IMR-90 (cell line): ENCODE measurements at regions not wholly inside any gene's neighbourhood (a gene's known extent, or its start where the extent isn't known, plus 50 kb on each side); places are given as distances from the start of the nearest gene placed in this dataset.

ENCODE experiments used
- ATAC-seq: fragments of 200-7000 bp; cut with Tn5 transposase; 2 replicates; pipeline ENCODE4 v1.9.1; 2020; ENCODE audit warnings: low read depth, mild to moderate bottlenecking, moderate library complexity
- BruUV-seq: library from RNA; stranded (reverse); fragments of 400-500 nt; replicated peaks from 2 replicates; lab custom pipeline; 2021; lab: Mats Ljungman, UMichigan
- CTCF ChIA-PET: fragments of 300-600 bp; formaldehyde crosslinking; extraction: SDS; loops from one replicate; lab custom pipeline; 2021; ENCODE audit warnings: antibody characterized with exemption; lab: Yijun Ruan, JAX
- POLR2A ChIA-PET: fragments of 300-600 bp; sonication (Branson Sonifier 250); formaldehyde crosslinking; loops from one replicate; lab custom pipeline; 2022; ENCODE audit warnings: antibody characterized with exemption; ENCODE audit not compliant: unreplicated experiment; lab: Charles Lee
- DNase-seq: peaks from one replicate; pipeline ENCODE4 v3.0.0; 2013
- H2AFZ ChIP-seq: replicated peaks from 2 replicates; pipeline ENCODE3; 2013; ENCODE audit warnings: low read length, mild to moderate bottlenecking; ENCODE audit not compliant: poor library complexity
- H2AK5ac ChIP-seq: 2 replicates; pipeline ENCODE4 v1.6.1; 2013; ENCODE audit warnings: low read depth, low read length, inconsistent platforms
- H2AK9ac ChIP-seq: replicated peaks from 2 replicates; pipeline ENCODE3; 2013; ENCODE audit warnings: mild to moderate bottlenecking, low read depth, low read length, moderate library complexity; ENCODE audit not compliant: poor library complexity
- H2BK120ac ChIP-seq: 2 replicates; pipeline ENCODE4 v1.6.1; 2013; ENCODE audit warnings: low read depth, low read length, inconsistent platforms
- H2BK15ac ChIP-seq: 3 replicates; pipeline ENCODE4 v1.6.1; 2013; ENCODE audit warnings: low read depth, low read length, inconsistent platforms
- H2BK20ac ChIP-seq: 2 replicates; pipeline ENCODE4 v1.6.1; 2013; ENCODE audit warnings: low read depth, mild to moderate bottlenecking, inconsistent platforms, low read length, moderate library complexity
- H2BK5ac ChIP-seq: 2 replicates; pipeline ENCODE4 v1.6.1; 2013; ENCODE audit warnings: mild to moderate bottlenecking, low read depth, low read length, inconsistent platforms; ENCODE audit not compliant: poor library complexity, severe bottlenecking
- H3K14ac ChIP-seq: replicated peaks from 2 replicates; pipeline ENCODE4 v1.6.1; 2013; ENCODE audit warnings: low read depth, low read length, inconsistent platforms
- H3K18ac ChIP-seq: 2 replicates; pipeline ENCODE4 v1.6.1; 2013; ENCODE audit warnings: low read depth, low read length, control low read depth
- H3K23ac ChIP-seq: 2 replicates; pipeline ENCODE4 v1.6.1; 2013; ENCODE audit warnings: low read depth, low read length, inconsistent platforms
- H3K27ac ChIP-seq: 2 replicates; pipeline ENCODE4 v1.5.1; 2013; ENCODE audit warnings: mild to moderate bottlenecking, control low read depth, low read length; ENCODE audit not compliant: insufficient read depth
- H3K27me3 ChIP-seq: 2 replicates; pipeline ENCODE4 v1.6.1; 2013; ENCODE audit warnings: low read length; ENCODE audit not compliant: control insufficient read depth, insufficient read depth
- H3K36me3 ChIP-seq: 2 replicates; pipeline ENCODE4 v1.6.1; 2013; ENCODE audit warnings: low read length, mixed read lengths; ENCODE audit not compliant: control insufficient read depth, insufficient read depth
- H3K4ac ChIP-seq: 2 replicates; pipeline ENCODE4 v1.6.1; 2013; ENCODE audit warnings: low read depth, low read length, inconsistent platforms
- H3K4me1 ChIP-seq: 2 replicates; pipeline ENCODE4 v1.6.1; 2013; ENCODE audit warnings: low read length, mixed read lengths; ENCODE audit not compliant: control insufficient read depth, insufficient read depth
- H3K4me2 ChIP-seq: 2 replicates; pipeline ENCODE4 v1.6.1; 2013; ENCODE audit warnings: low read depth, mild to moderate bottlenecking, control low read depth, low read length, moderate library complexity
- H3K4me3 ChIP-seq: 2 replicates; pipeline ENCODE4 v1.5.1; 2013; ENCODE audit warnings: low read depth, mild to moderate bottlenecking, control low read depth, low read length, moderate library complexity; ENCODE audit not compliant: insufficient read depth
- H3K56ac ChIP-seq: 2 replicates; pipeline ENCODE4 v1.6.1; 2013; ENCODE audit warnings: low read length, inconsistent platforms; ENCODE audit not compliant: insufficient read depth; ENCODE audit errors: extremely low read depth
- H3K79me1 ChIP-seq, 2 experiments: 2 replicates each; pipeline ENCODE4 v1.6.1; 2013; ENCODE audit warnings: low read length in 2 of 2, inconsistent platforms in 1 of 2, low read depth in 1 of 2
- H3K9ac ChIP-seq: 2 replicates; pipeline ENCODE4 v1.6.1; 2013; ENCODE audit warnings: low read depth, low read length, control low read depth
- H3K9me1 ChIP-seq: 2 replicates; pipeline ENCODE4 v1.6.1; 2013; ENCODE audit warnings: low read length, inconsistent platforms; ENCODE audit not compliant: insufficient read depth
- H3K9me3 ChIP-seq: 2 replicates; pipeline ENCODE4 v1.6.1; 2013; ENCODE audit warnings: low read length; ENCODE audit not compliant: control insufficient read depth, insufficient read depth
- H4K20me1 ChIP-seq: 2 replicates; pipeline ENCODE4 v1.6.1; 2013; ENCODE audit warnings: low read length, inconsistent platforms; ENCODE audit not compliant: insufficient read depth
- H4K5ac ChIP-seq: 2 replicates; pipeline ENCODE4 v1.6.1; 2013; ENCODE audit warnings: mild to moderate bottlenecking, low read depth, low read length, control low read depth
- H4K8ac ChIP-seq, 2 experiments: 2 replicates each; pipeline ENCODE4 v1.6.1; 2013; ENCODE audit warnings: low read depth in 2 of 2, low read length in 2 of 2, control low read depth in 1 of 2, inconsistent platforms in 1 of 2
- H4K91ac ChIP-seq: 2 replicates; pipeline ENCODE4 v1.6.1; 2013; ENCODE audit warnings: low read depth, low read length, inconsistent platforms; ENCODE audit not compliant: insufficient read depth
- BHLHE40 ChIP-seq: fragments of 150-350 bp; IDR thresholded peaks from 2 replicates; pipeline ENCODE4 v1.6.1; 2016; ENCODE audit warnings: mild to moderate bottlenecking, low read depth, low read length
- CEBPB ChIP-seq: IDR thresholded peaks from 2 replicates; pipeline ENCODE4 v1.6.1; 2012; ENCODE audit warnings: low read depth, low read length, improper control_type of control experiment
- CHD1 ChIP-seq: IDR thresholded peaks from 2 replicates; pipeline ENCODE4 v1.6.1; 2012; ENCODE audit warnings: low read depth, low read length, improper control_type of control experiment
- FOS ChIP-seq: fragments of 150-350 bp; IDR thresholded peaks from 2 replicates; pipeline ENCODE4 v1.6.1; 2016; ENCODE audit warnings: low read depth, low read length
- MAFK ChIP-seq: IDR thresholded peaks from 2 replicates; pipeline ENCODE4 v1.6.1; 2012; ENCODE audit warnings: low read depth, low read length, improper control_type of control experiment
- MAZ ChIP-seq: IDR thresholded peaks from 2 replicates; pipeline ENCODE4 v1.6.1; 2012; ENCODE audit warnings: low read depth, mild to moderate bottlenecking, low read length, improper control_type of control experiment, moderate library complexity, borderline replicate concordance
- MXI1 ChIP-seq: IDR thresholded peaks from 2 replicates; pipeline ENCODE4 v1.6.1; 2012; ENCODE audit warnings: low read depth, mild to moderate bottlenecking, low read length, moderate library complexity, borderline replicate concordance
- NFE2L2 ChIP-seq: fragments of 150-350 bp; IDR thresholded peaks from 2 replicates; pipeline ENCODE4 v1.6.1; 2016; ENCODE audit warnings: low read depth, mild to moderate bottlenecking, low read length
- POLR2A ChIP-seq: IDR thresholded peaks from 2 replicates; pipeline ENCODE4 v1.6.1; 2012; ENCODE audit warnings: mild to moderate bottlenecking, low read depth, low read length
- RAD21 ChIP-seq: IDR thresholded peaks from 2 replicates; pipeline ENCODE4 v1.6.1; 2012; ENCODE audit warnings: low read length, improper control_type of control experiment
- RCOR1 ChIP-seq: IDR thresholded peaks from 2 replicates; pipeline ENCODE4 v1.6.1; 2012; ENCODE audit warnings: mild to moderate bottlenecking, low read length, improper control_type of control experiment; ENCODE audit not compliant: insufficient replicate concordance
- RFX5 ChIP-seq: IDR thresholded peaks from 2 replicates; pipeline ENCODE4 v1.8.0; 2012; ENCODE audit warnings: low read depth, mild to moderate bottlenecking, low read length, moderate library complexity
- SMC3 ChIP-seq: fragments of 150-350 bp; IDR thresholded peaks from 2 replicates; pipeline ENCODE4 v1.6.1; 2016; ENCODE audit warnings: low read depth, mild to moderate bottlenecking, antibody characterized with exemption, low read length, moderate library complexity
- USF2 ChIP-seq: fragments of 150-350 bp; IDR thresholded peaks from 2 replicates; pipeline ENCODE4 v1.6.1; 2017; ENCODE audit warnings: mild to moderate bottlenecking, antibody characterized with exemption, low read length, low read depth
- WGBS, 2 experiments: methylation state at CpG; one replicate each; pipeline versions ENCODE4 v1.1.5 to v1.1.7; 2013; ENCODE audit warnings: missing lambda C conversion rate in 2 of 2; ENCODE audit not compliant: insufficient read length in 1 of 2; ENCODE audit errors: extremely low coverage in 2 of 2; 5-methylcytosine and 5-hydroxymethylcytosine counted together
- dilution Hi-C: fragments of 300-500 bp; cut with HindIII; formaldehyde crosslinking; loops from one replicate; pipeline ENCODE4 v1.14.3; 2018; ENCODE audit warnings: low sequenced_read_pairs; ENCODE audit not compliant: unreplicated experiment
- in situ Hi-C: fragments of 300-500 bp; cut with MboI; formaldehyde crosslinking; loops from 3 replicates; pipeline ENCODE4 v1.14.3; 2019; ENCODE audit warnings: low sequenced_read_pairs, inconsistent platforms, mixed read lengths
- intact Hi-C: fragments of 100-400 bp; cut with micrococcal nuclease; formaldehyde crosslinking; loops from 2 replicates; pipeline ENCODE4 v1.10.0; 2022
- TF ChIP-seq, protein P1 (sequence below): fragments of 150-350 bp; IDR thresholded peaks from 2 replicates; pipeline ENCODE4 v1.6.1; 2016; ENCODE audit warnings: low read depth, mild to moderate bottlenecking, low read length, moderate library complexity, borderline replicate concordance
- TF ChIP-seq, protein P2 (sequence below): conservative IDR thresholded peaks from 2 replicates; pipeline ENCODE4 v1.5.1; 2012; ENCODE audit warnings: mild to moderate bottlenecking, low read depth, low read length, improper control_type of control experiment

DNA sequence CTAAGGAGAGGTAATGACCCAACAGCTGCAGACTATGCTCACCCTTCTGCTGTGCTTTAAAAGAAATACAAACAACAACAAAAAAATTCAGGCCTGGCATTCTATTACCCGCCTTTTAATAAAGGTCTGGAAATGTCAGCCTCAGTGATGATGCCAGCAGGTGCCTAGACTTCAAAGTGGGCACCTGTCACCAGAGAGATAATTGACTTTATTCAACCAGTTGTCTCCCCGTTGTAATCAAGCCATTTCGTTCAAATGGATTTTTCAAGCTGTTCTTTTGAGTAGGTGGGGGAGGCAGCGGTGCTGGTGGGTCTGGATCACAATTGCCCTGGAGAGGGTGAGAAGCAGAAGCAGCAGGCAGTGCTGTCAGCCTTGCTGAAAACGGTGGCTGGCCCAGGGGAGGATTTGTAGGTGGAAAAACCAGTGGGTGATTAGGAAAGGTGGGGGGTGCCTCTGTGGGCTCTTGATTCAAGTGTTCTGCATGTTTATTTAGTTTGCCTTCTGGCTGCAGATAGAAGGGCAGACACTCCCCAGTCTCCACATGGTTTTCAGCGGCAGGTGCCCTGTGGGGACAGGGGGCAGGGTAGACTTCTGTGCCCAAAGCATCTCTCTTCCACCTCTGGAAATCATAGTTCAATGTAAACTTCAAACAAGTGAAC lies 300.2 kb upstream of the SLCO3A1 start:
- H3K36me3 ChIP-seq: no peaks in the 10 kb centered on the region
- no peak for DNase-seq
- H2BK120ac ChIP-seq: no peak overlapping the region
- no peak for TF ChIP-seq MAFK
- no peak for TF ChIP-seq CHD1
- TF ChIP-seq MAZ: no peak
- no peak for TF ChIP-seq RCOR1
- no peak for TF ChIP-seq RFX5
- no peak for TF ChIP-seq MXI1
- no peak for TF ChIP-seq CEBPB
- no peak for TF ChIP-seq NFE2L2
- TF ChIP-seq, protein P1, sequence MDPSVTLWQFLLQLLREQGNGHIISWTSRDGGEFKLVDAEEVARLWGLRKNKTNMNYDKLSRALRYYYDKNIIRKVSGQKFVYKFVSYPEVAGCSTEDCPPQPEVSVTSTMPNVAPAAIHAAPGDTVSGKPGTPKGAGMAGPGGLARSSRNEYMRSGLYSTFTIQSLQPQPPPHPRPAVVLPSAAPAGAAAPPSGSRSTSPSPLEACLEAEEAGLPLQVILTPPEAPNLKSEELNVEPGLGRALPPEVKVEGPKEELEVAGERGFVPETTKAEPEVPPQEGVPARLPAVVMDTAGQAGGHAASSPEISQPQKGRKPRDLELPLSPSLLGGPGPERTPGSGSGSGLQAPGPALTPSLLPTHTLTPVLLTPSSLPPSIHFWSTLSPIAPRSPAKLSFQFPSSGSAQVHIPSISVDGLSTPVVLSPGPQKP: no peak
- no peak for TF ChIP-seq RAD21
- TF ChIP-seq, protein P2, sequence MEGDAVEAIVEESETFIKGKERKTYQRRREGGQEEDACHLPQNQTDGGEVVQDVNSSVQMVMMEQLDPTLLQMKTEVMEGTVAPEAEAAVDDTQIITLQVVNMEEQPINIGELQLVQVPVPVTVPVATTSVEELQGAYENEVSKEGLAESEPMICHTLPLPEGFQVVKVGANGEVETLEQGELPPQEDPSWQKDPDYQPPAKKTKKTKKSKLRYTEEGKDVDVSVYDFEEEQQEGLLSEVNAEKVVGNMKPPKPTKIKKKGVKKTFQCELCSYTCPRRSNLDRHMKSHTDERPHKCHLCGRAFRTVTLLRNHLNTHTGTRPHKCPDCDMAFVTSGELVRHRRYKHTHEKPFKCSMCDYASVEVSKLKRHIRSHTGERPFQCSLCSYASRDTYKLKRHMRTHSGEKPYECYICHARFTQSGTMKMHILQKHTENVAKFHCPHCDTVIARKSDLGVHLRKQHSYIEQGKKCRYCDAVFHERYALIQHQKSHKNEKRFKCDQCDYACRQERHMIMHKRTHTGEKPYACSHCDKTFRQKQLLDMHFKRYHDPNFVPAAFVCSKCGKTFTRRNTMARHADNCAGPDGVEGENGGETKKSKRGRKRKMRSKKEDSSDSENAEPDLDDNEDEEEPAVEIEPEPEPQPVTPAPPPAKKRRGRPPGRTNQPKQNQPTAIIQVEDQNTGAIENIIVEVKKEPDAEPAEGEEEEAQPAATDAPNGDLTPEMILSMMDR: no peak
- TF ChIP-seq SMC3: no peak
- TF ChIP-seq FOS: no peak
- TF ChIP-seq BHLHE40: no peak
- no peak for TF ChIP-seq USF2
- no peak for TF ChIP-seq POLR2A
- H3K9me3 ChIP-seq: no peaks in the 10 kb centered on the region
- no peak overlapping the region for H3K4me2 ChIP-seq
- H3K9ac ChIP-seq: no peak overlapping the region
- H3K79me1 ChIP-seq: no peaks in the 10 kb centered on the region
- H3K56ac ChIP-seq: no peak overlapping the region
- ChIA-PET CTCF (no interaction called here), POLR2A (no interaction called here)
- in situ Hi-C loops (no loop called here), intact Hi-C loops (no loop called here), dilution Hi-C loops (no loop called here)
- no peak overlapping the region for H4K5ac ChIP-seq
- no peaks in the 10 kb centered on the region for H4K20me1 ChIP-seq
- H3K4me3 ChIP-seq: no peak overlapping the region
- no TSS peak for BruUV-seq
- H2AK9ac ChIP-seq: no peak overlapping the region
- ATAC-seq: no peak
- no peak overlapping the region for H2BK20ac ChIP-seq
- no peak overlapping the region for H4K8ac ChIP-seq
- no peak overlapping the region for H3K4ac ChIP-seq
- H3K4me1 ChIP-seq: no peaks in the 10 kb centered on the region
- H3K14ac ChIP-seq: no peak overlapping the region
- H3K18ac ChIP-seq: no peak overlapping the region
- 80% methylated on average over 1 of the region's 6 CpGs; no CpG with 5 or more reads in 1 of the 2 experiments for WGBS, 2 experiments
- no peak overlapping the region for H2AFZ ChIP-seq
- H4K91ac ChIP-seq: no peak overlapping the region
- H3K9me1 ChIP-seq: no peaks in the 10 kb centered on the region
- no peak overlapping the region for H2BK15ac ChIP-seq
- no peak overlapping the region for H3K27ac ChIP-seq
- H2BK5ac ChIP-seq: no peak overlapping the region
- H2AK5ac ChIP-seq: no peak overlapping the region
- H3K23ac ChIP-seq: no peak overlapping the region
- no peaks in the 10 kb centered on the region for H3K27me3 ChIP-seq
